KG1 (cell line): ENCODE measurements at regions not wholly inside any gene's neighbourhood (a gene's known extent, or its start where the extent isn't known, plus 50 kb on each side); places are given as distances from the start of the nearest gene placed in this dataset.

Experiments
- DNase-seq: peaks from one replicate; lab custom pipeline; 2025; lab: John Stamatoyannopoulos, UW

DNA sequence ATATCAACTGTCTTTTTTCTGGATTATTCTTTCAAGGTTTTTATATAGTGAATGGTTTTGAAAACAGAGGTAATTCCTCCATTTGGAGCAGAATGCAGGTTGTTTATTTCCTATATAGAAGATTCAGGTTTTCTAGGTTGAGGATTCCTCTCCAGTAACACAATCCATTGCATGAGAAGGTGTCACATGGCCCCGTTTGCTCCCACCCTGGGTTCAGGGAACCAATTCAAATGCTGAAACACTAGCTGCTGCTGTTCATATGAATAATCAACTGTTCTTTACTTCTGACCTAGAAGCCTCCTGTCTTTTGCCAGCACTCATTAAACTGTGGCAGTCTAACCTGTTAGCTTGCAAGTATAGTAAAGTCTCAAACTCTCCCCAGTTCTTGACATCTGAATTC lies 1316.9 kb upstream of the TENM3 start:
- no peak for DNase-seq

DNA sequence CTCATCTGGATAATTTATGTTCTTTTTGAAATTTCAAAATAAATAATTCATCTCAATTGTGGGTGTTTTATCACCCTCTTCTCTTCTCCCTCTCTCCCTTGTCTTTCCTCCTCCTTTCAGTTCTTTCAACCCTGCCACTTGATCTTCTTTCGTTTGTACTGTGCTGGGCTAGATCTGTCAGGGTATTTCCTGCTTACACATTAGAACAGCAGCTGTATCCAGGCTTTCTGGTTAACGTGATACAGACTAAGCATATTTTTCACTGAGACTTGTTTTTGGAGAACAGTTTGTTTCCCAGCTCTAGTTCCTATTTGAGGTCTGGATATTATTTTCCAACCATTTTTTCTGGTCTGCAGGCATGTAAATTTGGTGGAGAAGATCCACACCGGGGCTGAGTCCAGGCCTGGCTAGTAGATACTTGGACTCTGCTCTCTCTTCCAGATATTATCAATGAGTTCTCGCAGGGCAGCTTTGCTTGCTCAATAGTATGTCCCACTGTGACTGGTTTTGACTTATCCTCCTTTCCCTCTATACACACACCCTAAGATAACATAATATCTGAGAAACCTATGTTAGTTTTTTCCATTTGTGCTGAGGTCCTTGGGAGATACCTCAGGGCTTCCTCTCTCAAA lies 1310.7 kb upstream of the TENM3 start:
- DNase-seq = no peak

DNA sequence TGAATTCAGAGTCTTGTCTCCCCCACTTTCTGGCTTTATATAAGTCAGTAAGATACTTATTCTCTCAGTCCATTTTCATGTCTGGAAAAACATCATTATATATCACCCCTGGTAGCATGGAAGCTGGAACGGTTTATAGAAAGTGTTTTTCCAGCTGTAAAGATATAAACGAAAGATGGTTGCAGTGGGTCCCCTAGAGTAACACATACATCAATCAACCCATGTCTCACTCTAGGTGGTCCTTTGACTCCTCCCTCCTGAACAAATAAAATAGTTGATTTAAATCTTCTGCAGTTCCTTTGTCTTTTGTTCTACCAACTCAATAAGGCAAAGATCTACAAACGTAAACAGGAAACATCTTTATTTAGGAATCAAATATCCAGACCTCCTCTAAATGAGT lies 1306.1 kb upstream of the TENM3 start:
- no peak for DNase-seq

DNA sequence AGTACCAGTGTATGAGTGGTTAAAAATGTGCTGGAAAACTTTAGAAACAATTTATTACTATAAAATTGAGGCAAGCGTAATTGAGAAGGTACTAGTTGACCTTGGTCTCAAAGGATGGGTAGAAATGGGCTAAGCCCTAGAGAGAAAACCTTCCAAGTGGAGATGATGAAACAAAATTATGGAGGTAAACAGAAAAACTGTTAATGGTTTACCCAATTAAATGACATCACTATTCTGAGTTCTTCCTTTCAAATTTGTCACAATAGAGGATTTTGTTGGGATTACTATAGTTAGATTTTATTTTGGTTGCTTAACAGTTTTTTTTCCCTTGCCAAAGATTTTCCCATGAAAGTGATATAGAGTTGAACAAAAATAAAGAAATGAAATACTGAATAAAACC lies 1302.5 kb upstream of the TENM3 start:
- DNase-seq = no peak

DNA sequence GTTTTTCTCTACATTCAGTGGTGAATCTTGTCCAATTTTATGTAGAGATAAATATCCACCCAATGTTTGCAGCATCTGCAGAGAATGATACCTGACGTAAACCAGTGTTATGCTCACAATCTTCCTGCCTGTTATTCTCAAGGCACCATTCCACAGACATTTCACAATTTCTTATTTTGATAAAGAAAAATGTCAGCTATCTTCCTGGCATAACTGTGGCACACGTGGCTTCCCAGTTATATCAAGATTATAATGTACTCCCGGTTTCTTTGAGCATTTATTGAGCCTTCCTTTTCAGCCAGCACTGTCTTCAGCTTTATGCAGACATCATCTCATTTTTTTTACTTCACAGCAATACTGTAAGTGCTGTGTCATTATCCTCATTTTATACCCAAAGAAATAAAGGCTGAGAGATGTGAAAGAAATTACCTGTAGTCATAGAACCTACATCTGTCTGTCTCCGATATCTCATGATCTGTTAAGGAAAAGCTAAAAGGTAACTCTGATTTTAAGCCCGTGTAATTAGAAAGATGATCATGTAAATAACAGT lies 1300.8 kb upstream of the TENM3 start:
- DNase-seq = no peak

DNA sequence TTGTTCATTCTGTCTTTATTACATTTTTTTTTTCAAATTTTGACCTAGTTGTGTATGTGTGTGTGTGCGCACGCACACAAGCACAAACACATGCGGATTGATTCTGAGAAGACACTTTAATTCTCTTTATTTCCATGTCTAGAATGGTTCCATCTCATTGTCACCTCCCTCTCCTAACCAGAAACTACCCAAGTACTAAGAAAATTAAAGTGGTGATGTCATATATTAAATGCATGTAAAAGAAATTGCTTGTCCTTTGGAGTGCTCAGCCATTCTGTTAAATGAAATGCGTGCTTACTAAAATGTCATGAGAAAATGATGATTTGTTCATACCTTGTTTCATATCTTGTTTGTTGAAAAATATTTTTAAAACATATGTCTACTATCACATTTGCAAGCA lies 1297.0 kb upstream of the TENM3 start:
- no peak for DNase-seq

DNA sequence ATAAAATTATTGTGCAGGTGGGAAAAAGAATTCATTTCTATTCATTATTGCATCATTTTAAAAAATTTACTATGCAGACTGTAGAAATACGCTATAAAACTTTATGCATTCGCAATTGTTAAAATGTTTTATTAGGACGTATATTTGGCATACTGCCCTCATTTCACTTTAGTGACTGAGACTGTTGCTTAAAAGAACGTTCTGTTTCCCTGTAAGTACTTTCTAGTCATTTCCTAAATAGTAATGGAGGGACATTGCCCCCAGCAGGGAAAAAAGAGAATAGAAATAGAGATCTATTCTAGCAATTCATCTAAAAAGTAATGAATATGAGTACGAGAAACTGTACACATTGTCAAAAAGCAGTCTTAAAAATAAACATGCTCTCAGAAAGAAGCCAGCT lies 1295.8 kb upstream of the TENM3 start:
- DNase-seq = no peak

DNA sequence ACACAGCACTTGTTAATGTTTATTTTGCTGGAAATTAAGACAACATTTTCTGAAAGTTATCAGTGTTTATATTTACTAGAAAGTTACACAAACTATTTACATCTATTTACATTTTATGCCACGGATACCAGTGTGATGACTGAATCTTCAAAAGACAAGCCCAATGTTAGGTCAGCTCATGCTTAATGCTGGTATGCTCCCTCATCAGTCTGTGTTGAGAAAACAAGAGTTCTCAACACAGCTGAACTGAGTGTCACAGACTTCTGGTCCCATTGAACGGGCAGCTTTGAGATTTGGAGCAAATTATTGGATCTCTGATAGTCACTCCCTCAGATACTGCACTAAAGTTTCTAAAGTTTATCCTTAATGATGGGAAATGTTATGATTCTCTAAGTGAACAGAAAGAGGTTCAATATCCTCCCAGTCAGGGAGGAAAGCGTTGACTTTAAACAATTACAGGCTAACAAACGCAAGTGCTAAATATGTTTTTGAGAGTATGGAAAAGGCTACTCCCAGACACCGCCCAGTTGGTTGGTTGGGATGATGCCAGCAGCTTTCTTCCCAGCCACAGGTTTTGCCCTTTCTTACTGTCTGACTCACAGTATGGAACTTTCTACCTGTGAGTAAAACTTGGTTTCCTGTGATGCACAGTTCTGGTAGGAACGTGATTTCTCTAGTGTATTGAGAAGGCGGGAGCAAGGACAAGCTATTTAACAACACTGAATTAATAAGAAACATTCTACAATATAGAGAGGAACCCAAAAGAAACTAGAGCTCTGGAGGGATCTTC lies 1293.6 kb upstream of the TENM3 start:
- no peak for DNase-seq

DNA sequence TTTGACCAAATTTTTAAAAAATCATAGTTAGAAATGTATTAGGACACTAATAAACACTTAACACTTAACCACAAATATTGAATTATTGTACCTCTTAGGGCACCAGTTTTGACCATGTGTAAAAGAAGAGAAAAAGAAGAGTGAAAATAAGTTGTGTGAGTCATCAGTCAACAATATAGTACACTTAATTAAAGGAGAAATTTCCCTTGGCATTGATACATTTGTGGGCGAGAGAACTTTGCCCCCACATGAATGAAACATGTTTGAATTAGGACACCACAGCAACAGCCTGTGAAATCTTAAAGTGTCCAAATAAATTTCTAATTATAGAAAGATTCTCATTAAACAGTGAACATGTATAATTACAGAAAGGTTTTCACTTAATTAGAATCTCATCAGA lies 1292.8 kb upstream of the TENM3 start:
- DNase-seq = no peak

DNA sequence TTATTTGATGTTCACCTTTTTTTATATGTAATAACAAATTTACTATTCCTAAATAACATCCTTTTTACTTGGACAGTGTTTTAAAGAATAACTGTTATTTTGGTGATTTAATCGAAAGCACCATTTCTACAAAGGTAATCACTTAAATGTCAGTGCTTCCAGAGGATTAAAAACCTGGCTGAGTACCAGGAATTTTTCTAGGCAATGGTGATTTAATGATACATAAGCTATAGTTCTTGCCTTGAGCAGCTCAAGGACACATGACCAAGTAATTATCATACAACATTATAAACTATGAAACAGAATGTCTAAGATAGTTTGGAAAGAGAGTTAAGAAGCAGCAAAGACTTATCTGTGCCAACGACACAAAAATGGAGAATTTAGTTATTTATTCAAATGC lies 1291.9 kb upstream of the TENM3 start:
- DNase-seq = no peak

DNA sequence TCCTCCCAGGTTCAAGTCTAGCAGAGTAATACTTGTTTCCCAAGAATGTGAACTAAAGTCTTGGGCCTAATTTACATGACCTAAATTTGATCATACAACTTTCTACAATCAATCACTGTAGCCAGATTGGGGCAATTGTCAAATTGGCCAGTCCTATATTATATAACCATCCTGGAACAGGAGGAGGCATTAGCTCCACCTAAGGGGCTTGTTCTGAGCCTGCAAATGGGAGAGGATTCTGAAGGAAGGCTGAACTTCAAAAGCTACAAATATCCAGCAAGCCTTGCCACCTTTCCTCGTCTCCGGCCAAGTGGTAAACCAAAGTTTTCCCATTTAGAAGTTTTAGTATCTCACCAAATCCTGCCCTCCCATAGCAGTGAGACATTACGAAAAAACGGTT lies 1289.6 kb upstream of the TENM3 start:
- no peak for DNase-seq

DNA sequence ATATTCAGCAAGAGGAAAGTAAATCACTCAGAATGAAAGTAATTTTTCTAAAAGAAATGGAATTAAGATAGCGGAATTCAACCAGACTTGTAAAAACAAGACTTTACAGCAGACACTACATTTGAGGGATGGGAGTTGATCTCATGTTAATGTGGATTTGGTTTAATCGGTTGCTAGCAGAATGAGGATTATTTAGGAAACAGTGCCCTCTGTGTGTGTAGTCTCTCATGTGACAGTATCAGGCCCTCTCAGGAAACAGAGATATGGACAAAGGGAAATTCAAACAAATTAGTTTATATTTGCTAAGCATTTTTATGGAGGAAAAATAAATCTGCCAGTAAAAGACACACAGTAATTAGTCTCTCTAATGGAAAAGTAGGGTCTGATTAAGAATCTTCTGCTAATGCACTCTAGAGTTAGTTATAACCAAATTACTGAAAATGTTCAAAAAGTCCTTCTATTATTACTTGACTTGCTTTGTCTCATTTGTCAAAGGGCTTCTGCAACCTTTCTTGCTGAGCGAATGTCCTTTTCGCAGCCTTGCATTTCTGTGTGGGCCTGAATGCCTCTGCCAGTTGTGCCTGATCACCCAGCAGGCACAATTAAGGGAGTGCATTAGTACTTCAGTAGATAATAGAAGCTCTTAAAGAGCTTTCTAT lies 1282.3 kb upstream of the TENM3 start:
- no peak for DNase-seq

DNA sequence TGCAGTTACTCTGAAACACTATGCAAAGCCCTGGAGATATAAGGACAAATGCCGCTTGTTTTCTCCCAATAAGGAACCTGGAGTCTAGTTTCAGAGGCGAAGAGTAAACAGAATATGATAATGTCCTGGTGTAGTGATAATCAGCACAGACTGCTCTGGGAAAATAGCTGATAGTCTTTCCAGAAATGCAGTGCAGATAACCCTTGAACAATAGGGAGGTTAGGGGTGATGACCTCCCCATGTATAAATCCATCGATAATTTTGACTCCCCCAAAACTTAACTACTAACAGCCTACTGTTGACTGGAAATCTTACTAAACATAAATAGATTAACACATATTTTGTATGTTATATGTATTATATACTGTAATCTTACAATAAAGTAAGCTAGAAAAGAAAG lies 1280.9 kb upstream of the TENM3 start:
- no peak for DNase-seq

DNA sequence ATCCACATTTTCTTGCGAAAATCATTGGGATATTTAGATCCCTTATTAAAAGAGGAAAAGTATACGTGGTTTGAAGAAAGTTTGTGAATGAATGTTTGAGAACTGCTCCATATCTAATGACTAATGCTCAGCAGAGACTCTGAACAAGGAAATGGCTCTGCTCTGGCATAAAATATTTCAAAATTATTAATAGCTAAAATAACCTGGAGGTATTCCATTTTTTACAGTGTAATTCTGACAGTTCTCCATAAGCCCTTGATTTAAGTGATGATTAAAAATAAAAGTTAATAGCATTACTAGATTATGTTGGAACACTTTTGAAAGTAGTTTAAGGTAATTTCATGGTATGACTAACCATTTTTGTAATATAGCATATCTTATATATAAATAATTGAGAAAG lies 1276.9 kb upstream of the TENM3 start:
- DNase-seq = no peak

DNA sequence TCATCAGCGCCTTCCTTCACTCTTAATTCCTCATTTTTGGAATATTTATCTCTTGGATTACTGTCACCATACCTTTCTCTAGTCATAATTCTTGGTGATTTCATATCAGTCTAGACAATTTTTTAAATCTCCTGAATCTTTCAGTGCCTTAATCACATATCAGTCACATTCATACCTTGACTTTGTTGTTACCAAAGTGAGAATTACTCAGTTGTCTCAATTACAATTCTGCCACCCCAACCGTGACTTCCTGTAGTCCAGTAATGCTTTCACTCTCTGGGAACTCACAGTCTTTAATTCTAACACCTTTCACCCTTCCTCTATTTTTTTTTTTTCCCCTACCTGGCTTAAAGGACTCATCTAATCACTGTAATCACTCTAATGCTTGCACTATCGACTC lies 1275.3 kb upstream of the TENM3 start:
- no peak for DNase-seq

DNA sequence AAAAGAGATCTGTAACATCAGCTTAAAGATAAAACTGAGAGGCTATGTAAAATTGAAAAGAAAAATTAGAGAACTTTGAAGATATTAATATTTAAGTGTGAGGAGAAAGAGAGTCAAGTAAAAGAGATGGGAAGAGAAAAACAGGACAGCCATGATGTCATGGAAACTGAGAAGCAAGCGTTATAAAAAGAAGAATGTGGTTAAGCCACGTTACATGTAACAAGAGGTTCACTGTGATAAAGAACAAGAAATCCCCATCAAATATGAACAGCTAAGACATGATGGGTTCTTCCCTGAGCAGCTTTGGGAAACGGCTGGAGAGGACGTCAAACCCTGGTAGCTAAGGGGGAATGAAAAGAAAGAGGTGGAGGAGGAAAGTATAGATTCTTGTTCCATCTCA lies 1269.3 kb upstream of the TENM3 start:
- DNase-seq = no peak

DNA sequence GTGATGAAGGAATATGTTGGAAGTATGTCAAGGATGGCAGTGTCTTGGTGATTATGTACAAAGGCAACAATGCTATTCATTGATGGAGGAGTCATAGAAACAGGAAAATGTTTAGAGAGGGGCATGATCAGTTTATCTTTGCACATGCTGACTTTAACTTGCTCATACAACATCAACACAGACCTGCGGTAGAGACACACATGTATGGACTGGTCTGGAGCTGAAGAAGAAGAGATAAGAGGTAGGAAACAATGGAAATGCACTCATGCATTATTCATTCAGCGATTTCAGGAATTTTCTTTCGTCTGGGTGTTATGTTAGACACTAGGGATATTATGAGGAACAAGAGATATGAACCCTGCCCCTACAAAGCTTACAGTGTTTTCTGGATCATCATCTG lies 1252.3 kb upstream of the TENM3 start:
- no peak for DNase-seq

DNA sequence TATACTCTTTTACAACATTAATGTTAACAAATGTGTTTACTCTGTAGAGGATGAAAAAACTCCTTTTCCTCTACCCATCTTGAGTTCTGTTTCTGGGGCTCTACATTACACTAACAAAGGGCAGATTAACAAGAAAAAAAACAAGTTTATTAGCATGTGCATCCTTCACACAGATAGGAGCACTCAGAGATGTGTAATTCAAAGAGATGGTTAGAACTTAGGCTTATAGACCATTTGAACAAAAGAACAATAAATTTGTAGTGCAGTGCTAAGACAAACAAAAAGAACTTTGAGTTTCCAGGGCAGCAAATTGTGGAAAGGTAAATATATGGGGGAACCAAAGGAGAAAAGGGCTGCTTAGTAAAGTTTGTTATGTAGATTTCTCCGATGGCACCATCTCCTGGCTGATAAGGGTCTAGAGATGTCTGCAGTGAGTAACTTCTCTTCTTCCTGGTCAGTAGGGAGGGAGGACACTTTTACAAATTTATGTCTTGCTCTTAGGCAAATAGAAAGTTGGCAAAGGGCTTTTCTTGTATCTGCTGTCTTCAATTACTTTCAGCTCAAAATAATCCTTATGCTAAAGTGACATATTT lies 1249.9 kb upstream of the TENM3 start:
- no peak for DNase-seq

DNA sequence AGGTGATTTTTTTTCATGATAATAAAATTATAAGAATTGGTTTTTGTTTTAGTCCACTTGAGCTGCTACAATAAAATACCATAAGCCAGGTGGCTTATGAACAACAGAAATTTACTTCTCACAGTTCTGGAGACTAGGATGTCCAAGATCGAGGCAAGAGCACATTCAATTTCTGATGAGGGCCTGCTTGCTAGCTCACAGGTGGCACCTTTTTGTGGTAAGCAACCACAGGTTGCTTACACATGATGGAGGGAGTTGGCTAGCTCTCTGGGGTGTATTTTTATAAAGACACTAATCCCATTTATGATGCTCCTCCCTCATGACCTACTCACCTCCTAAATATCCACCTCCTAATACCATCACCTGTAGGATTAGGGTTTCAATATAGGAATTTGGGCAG lies 1248.5 kb upstream of the TENM3 start:
- DNase-seq = no peak

DNA sequence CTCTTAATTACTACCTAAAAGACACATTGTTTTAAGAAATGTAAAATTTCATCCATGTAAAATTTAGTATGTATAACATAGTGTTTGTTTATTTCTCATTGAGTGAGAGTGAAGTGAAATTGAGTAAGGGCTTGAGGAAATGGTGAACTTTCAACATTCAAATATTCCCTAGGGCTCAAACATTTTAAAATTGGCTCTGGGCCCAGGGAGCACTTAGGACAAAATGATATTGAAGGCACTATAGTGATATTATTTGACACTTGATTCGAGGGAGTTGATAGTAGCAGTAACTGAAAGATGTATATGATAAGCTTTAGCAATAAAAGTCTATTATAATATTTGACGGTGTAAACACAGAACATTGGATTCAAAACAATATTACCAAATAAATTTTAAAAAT lies 1244.0 kb upstream of the TENM3 start:
- no peak for DNase-seq

DNA sequence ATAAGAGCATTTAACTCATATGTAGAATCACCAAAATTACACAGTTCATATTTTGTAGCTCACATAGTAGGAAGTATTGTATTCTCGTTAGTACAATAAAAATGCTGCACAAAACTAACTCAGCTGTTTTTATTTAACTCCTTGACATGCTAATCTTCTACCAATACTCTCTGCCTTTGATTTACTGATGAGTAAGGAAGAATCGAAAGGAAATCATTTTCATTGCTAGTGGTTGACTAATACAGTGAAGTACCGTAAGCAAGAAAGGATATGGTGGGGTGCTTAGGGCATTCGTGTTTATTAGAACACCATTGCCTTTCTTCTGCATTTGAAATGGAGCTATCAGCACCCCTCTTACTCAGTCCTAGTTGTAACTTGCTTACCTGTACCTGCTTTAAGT lies 1239.1 kb upstream of the TENM3 start:
- DNase-seq = no peak

DNA sequence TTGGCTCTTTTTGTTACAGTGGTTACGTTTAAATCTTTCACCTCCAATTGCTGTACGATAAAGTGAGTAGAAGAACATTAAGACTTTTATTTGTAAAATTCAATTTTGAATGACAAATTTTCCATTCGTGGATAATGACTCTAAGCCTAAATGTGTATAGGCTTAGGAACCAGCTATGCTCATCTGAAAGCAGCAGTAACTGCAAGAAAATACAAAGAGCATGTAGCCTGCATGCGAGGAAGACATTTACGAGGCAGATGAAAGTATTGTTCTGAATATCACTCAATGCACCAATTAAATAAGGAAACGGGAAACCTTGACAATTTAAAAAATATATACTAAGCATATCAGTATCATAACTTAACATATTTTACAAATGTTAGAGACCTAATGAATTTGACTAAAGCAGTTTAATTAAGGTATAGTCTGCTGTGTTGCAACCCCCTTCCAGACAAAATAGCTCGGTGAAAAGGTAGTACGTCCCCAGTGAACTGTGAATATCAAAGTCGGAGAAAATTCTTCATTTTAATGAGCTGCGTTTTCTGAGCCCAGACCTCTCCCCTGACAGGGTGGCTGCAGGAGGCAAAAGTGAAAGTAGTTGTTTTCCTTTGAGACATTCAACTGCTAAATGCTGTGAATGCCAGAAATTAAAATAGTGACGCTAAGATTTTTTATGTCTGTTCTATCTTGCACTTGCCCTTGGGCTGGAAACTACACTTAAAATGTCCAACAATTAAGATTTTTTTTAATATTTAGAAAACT lies 1236.5 kb upstream of the TENM3 start:
- DNase-seq = no peak
